COLO668 (cell line): ENCODE measurements at regions not wholly inside any gene's neighbourhood (a gene's known extent, or its start where the extent isn't known, plus 50 kb on each side); places are given as distances from the start of the nearest gene placed in this dataset.
"Not testable (repeated sequence)": the region's sequence is repeated elsewhere in the genome, so short reads cannot be mapped to it uniquely, and the experiment has no call there.

Source experiments
- DNase-seq: peaks from one replicate; lab custom pipeline; 2025; ENCODE audit not compliant: unreplicated experiment; lab: John Stamatoyannopoulos, UW

DNA sequence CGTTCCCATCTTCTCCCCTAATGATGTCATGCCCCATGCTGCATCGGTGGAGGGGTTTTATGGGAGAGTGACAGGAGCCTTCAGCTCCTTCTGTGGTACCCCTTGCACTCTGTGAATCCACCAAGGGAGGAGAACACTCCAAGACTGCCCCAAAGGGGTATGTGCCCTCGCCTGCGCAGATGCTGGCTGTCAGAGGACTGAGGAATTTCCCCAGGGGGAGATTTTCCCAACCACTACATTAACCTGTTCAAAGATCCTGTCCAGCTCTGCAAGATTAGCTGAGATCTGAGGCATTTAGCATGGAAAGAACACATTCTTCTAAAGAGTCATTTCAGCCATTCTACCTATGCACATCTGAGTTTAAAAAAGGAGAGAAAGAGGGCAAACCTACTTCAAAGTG is 143.2 kb upstream of the ITGA6 start:
- no peak for DNase-seq

- DNase-seq, result peak; percentile 14
These were observed 142.3 kb upstream of the ITGA6 start for GRCh38 chr2:172285010-172285621.

DNA sequence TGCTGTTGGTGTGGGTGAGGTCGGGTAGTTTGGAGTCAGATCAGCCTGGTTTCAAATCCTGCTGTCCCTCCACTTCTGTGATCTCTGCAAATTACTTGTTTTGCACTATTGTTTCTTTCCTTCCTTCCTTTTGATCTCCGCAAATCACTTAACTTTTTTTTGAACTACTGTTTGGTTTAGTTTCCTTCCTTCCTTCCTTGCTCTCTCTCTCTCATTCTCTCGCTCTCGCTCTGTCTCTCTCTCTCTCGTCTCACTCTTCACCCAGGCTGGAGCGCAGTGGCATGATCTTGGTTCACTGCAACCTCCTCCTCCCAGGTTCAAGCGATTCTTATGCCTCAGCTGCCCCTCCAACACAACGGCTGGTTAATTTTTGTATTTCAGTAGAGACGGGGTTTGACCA is 141.6 kb upstream of the ITGA6 start:
- DNase-seq, result no peak

- DNase-seq, result no peak
These were observed 140.2 kb upstream of the ITGA6 start for GRCh38 chr2:172287190-172287589.

DNA sequence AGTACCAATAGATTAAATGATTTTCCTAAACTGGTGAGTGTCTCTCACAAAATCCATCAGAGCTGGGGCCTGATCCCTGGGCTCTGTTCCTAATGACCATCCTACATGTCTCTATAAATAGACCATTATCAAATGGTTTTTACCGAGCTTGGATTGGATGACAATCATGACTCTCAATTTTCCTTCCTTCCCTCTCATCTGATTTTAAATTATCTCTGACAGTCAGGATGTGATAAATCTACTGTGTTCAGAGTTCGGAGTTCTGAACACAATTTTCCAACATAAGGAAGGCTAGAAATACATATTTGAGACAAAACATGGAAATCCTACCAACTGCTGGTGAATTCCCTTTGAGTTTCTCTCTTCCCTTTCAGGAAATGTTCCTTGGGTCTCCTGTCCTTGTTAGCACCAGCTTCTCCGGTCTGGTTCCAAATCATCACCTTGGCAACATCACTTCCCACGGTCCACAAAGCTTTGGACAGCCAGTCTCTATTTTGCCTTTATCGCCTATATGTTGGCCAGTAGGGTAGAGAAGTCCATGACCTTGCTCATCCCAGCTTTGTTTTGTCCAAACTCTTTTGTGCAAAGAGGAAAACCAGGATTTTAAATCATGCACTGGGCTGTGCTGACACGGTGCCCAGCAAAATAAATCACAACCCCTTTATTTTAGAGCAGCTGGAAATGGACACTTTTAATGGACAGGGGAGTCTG is 139.6 kb upstream of the ITGA6 start:
- DNase-seq, result no peak

DNA sequence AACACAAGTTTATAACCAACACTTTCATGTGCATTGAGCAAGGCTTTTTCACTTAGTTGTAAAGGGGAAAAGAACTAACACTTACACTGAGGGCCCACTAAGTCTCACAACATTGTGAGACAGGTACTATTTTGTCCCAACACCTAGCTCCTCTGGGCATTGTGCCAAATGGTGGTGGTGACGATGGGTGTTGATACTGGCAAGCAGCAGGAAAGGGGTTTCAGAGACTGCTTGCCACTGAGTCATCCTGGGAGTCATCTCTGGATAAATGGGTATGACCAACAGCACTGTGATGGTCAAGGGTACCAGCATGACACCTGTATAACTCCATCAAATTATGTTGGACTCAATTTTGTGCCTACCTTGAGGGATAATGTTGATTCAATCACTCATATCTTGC is 138.8 kb upstream of the ITGA6 start:
- DNase-seq, result peak; percentile 85

GRCh38 chr2:172293952-172294351 is 133.4 kb upstream of the ITGA6 start:
- peak; percentile 35 for DNase-seq

DNA sequence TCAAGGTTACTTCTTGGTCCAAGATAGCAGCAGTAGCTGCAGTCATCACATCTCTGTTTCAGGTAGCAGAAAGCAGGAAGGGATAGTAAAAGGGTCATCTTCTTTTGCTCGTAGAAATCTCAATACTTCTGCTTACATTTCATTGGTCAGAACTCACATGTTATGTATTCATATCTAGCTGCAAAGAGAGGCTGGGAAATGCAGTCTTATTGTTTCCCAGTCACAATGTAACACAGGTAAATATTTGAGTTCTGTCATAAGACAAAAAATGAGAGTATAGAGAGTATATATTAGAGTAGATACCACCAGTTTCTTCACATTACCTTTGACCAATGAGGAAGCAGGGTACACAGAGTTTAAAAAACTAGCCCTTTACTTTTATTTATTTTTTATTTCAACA is 132.4 kb upstream of the ITGA6 start:
- DNase-seq, result no peak

DNA sequence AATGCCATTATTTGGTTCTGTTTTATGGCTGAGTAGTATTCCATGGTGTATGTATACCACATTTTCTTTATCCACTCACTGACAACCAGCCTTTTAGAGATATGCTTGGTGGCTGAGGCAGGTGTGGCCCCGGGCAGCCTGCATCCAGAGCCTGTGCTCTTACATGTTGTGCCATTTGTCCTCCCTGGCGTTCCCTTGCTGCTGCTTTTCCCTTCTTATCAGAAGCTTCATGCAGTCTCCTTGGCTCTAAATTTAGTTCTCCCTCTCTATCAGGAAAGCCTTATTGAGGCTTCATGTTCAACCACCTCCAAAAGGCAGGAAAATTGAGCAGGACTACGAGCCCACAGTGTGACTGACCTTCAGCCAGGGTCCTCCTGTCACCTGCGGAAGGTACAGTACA is 131.7 kb upstream of the ITGA6 start:
- DNase-seq, result no peak

DNA sequence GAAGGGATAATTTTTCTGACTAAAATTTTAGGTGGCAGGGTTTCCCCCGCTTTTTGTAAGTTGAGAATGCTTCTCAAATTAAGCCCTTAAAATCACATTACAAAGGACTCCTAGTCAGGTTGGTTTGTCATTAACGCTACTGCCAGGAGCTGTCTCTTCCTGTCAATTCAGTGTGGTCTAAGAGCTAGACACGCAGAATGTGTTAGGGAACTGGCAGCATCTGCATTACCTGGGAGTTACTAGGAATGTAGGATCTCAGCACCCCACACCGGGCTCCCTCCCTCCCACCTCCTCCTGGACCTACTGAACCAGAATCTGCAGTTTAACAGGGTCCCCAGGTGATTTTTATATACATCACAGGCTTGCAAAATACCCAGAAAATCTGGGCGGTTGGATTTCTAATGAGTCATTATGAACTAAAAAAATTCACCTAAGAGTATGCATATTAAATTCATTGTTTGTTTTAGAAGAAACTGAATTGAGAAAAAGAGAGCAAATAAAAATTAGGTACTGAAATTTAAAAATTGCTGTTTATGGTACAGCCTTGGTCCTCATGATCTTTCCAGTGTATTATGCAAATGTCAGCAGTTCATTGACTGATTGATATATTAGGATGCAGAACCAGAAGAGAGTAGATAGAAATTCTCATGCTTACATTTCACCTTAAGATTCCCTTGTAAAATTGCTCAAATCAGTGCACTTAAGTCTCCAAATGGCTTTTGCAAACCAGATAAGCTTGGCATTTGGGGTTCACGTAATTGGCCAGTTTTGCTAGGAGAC is 130.9 kb upstream of the ITGA6 start:
- DNase-seq, result no peak

GRCh38 chr2:172297531-172297930 is 129.9 kb upstream of the ITGA6 start:
- DNase-seq, result no peak

GRCh38 chr2:172297950-172298349 is 129.4 kb upstream of the ITGA6 start:
- no peak for DNase-seq

GRCh38 chr2:172299741-172300140 is 127.6 kb upstream of the ITGA6 start:
- peak; percentile 52 for DNase-seq

GRCh38 chr2:172300851-172301250 is 126.5 kb upstream of the ITGA6 start:
- no peak for DNase-seq

DNA sequence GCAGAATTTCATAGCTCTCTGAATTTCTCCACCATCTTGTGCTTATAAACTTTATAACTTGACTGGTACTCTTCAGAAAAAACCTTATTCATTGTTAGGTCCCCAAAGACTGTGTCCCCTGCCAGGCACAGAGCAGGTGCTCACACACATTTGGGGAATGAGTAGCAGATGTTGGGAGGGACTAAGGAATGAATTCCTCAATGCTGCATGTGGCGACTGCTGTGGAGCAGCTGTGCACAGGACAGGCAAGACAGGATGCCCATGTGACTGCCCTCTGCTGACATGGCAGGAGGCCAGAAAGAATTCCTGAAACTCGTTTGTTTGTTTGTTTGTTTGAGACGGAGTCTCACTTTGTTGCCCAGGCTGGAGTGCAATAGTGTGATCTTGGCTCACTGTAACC is 122.3 kb upstream of the ITGA6 start:
- no peak for DNase-seq

GRCh38 chr2:172307800-172308199 is 119.6 kb upstream of the ITGA6 start:
- peak; percentile 42 for DNase-seq

GRCh38 chr2:172308253-172308935 is 119.0 kb upstream of the ITGA6 start:
- peak; percentile 34 for DNase-seq

DNA sequence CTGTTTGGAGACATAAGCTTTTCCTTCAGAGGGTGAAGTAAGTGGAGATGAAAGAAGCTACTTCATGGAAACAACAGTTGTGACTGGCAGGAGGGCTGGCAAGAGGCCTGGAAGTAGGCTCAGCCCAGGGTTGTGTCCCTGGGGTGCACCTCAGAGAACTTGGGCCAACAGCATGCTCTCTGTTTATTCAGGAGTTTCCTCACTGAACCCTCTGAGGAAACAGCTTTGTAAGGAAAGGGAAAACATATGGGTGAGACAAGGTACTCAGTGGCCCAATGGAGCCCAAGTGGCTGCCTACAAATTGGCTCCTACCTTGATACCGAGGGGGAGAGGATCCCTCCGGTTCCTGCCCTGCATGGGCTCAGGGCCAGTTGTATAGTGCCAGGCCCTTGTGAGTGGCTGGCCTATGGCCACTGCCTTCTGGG is 115.5 kb upstream of the ITGA6 start:
- DNase-seq, result no peak

GRCh38 chr2:172313715-172314341 is 113.6 kb upstream of the ITGA6 start:
- DNase-seq, result no peak

DNA sequence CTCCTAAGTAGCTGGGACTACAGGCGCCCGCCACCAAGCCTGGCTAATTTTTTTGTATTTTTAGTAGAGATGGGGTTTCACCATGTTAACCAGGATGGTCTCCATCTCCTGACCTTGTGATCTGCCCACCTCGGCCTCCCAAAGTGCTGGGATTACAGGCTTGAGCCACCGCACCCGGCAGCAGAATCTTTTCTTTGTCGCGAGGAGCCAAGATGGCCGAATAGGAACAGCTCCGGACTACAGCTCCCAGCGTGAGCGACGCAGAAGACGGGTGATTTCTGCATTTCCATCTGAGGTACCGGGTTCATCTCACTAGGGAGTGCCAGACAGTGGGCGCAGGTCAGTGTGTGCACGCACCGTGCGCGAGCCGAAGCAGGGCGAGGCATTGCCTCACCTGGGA is 112.3 kb upstream of the ITGA6 start:
- DNase-seq, result not testable (repeated sequence)

DNA sequence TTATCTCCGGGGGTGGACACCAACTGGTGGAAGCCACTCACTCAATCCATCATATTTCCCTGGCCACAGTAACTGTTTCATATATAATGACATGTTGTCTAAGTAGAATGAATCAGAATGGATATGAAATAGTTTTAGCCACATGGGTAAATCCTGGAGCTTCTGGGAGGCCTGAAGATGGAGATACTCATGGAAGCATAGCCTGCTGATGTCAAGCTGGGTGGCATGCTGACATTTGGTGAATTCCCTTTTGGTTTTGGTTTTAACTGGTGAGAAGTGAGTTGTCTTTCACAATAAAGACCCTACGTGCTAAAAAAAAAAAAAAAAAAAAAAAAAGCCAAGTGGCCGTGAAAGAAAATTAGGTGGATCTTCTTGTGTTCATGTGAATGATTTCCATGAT is 105.3 kb upstream of the ITGA6 start:
- DNase-seq, result no peak
